AG10803 (cell line): ENCODE measurements at regions not wholly inside any gene's neighbourhood (a gene's known extent, or its start where the extent isn't known, plus 50 kb on each side); places are given as distances from the start of the nearest gene placed in this dataset.

Experiments
- DNase-seq: peaks from one replicate; pipeline ENCODE4 v3.0.0; 2010; ENCODE audit warnings: low read depth
- H3K4me3 ChIP-seq: 2 replicates; pipeline ENCODE4 v1.5.1; 2011; ENCODE audit warnings: mild to moderate bottlenecking, low read length, control low read depth
- TF ChIP-seq, protein P1 (sequence below): conservative IDR thresholded peaks from 2 replicates; pipeline ENCODE4 v1.5.1; 2011; ENCODE audit warnings: mild to moderate bottlenecking, low read length, control low read depth, inconsistent platforms

DNA sequence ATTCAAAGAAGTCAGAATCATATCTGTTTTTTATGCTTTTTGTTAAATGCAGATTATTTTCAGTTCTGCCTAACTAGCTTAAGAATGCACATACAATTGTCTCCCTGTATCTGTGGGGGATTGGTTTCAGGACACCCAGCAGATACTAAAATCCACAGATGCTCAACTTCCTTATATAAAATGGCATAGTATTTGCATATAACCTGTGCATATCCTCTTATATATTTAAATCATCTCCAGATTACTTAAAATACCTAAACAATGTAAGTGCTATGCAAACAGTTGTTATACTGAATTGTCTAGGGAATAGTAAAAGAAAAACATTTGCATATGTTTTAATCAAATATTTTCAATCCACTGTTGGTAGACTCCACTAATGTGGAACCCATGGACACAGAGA lies 279.4 kb downstream of the TMA16 start:
- H3K4me3 ChIP-seq, result no peak overlapping the region
- TF ChIP-seq, protein P1, sequence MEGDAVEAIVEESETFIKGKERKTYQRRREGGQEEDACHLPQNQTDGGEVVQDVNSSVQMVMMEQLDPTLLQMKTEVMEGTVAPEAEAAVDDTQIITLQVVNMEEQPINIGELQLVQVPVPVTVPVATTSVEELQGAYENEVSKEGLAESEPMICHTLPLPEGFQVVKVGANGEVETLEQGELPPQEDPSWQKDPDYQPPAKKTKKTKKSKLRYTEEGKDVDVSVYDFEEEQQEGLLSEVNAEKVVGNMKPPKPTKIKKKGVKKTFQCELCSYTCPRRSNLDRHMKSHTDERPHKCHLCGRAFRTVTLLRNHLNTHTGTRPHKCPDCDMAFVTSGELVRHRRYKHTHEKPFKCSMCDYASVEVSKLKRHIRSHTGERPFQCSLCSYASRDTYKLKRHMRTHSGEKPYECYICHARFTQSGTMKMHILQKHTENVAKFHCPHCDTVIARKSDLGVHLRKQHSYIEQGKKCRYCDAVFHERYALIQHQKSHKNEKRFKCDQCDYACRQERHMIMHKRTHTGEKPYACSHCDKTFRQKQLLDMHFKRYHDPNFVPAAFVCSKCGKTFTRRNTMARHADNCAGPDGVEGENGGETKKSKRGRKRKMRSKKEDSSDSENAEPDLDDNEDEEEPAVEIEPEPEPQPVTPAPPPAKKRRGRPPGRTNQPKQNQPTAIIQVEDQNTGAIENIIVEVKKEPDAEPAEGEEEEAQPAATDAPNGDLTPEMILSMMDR, result no peak
- DNase-seq, result no peak

DNA sequence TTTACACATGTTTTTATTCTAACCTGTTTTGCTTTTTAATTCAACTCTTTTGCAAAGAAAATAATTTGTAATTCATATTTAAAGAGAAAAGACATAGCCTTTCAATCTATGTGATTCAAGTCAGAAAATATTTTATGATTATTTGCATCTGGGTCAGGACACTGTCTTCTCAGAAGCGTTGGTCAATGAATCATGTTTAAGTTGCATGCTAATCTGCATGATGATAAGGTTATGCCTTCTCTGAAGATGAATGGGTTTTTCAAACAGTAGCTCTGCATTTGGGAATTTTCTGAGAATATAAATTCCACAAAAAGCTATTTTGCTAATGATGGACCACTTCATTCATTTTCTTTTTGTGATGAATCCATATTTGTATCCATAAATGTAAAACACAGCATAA lies 282.5 kb downstream of the TMA16 start:
- no peak overlapping the region for H3K4me3 ChIP-seq
- no peak for DNase-seq
- TF ChIP-seq, protein P1, result no peak

DNA sequence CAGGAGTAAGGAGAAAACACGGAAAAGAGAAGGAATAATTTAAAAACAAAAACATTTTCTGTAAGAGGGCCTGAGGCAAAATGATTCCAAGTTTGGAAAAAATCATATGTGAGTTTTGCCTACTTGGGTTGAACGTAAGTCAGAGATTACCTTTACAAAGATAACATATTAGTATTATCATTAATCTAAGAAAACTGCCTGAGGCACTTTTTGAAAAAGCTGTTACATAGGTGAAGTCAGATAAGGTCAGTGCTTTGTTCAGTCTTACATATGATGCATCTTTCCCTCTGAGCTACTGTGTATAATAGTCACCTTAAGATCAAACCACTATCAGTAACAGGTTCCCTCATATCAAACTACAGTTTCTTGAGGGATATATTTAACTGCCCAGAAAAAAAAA lies 287.2 kb downstream of the TMA16 start:
- TF ChIP-seq, protein P1, result no peak
- DNase-seq, result no peak
- no peak overlapping the region for H3K4me3 ChIP-seq

DNA sequence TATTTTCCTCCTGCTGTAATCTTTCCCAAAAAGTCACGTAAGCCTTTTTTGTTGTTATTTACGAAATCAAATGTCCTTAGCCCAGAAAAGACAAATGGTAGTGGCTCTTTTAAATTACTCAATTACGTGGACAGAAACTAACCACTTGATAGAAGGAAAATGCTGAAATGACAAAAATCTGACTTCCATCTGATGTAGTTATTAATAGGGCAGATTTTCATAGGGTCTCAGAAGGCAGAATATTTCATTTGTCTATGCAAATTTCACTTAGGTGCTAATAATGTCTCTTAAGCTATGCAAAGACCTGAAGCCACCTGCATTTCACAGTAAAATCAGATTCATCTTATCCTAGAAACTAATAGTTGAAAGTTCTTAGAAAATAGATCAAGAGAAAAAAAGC lies 295.7 kb downstream of the TMA16 start:
- TF ChIP-seq, protein P1, result no peak
- no peak overlapping the region for H3K4me3 ChIP-seq
- DNase-seq, result no peak

DNA sequence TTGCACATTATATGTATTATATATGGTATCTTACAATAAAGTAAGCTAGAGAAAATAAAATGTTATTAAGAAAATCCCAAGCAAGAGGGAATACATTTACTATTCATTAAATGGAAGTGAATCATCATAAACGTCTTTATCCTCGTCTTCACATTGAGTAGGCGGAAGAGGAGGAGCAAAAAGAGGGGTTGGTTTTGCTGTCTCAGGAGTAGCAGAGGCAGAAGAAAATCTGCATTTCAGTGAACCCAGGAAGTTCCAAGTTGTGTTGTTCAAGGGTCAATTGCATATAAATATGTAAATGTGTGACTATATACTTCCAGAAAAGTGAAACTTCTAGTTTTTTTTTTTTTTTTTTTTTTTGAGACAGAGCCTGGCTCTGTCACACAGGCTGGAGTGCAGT lies 301.4 kb downstream of the TMA16 start:
- H3K4me3 ChIP-seq, result no peak overlapping the region
- DNase-seq, result no peak
- TF ChIP-seq, protein P1, result no peak

DNA sequence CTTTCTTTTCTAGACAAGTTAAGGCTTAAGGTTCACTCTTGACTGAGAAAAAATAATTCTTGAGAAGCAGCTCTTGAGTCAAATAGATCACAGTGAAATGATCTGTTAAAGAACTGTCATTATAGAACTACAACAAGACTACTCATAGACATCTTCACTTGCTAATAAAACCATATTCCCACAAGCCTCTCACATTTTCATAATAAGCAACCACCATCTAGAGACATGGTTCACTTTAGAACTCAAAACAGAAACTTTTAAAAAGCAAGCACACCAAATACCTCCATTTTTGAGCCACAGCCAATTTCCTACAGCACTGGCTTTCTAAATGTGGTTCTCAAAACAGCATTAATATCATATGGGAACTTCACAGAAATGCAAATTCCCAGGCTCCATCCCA lies 309.5 kb downstream of the TMA16 start:
- no peak overlapping the region for H3K4me3 ChIP-seq
- TF ChIP-seq, protein P1, result no peak
- no peak for DNase-seq

DNA sequence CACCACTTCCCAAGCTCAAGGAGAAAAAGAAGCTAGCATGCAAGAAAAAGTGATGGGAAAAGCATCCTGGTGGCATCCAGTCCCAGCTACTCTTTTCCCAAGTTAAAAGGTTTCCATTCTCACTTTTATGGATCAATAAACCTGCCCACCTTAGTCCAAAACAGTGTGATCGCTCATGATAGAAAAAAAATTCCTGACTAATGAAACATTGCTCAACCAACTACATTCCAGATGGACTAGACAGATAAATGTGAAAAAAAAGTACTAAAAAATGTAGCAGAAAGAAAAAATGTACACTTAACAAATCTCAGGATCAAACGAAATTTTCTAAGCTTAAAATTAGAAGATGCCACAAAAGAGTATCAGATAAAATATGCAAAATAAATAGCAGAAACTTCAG lies 312.2 kb downstream of the TMA16 start:
- TF ChIP-seq, protein P1, result no peak

More for the DNA sequence above, 312.2 kb downstream of the TMA16 start:
- no peak overlapping the region for H3K4me3 ChIP-seq
- DNase-seq, result no peak
